Epidermal melanocyte (primary cell): ENCODE measurements at regions not wholly inside any gene's neighbourhood (a gene's known extent, or its start where the extent isn't known, plus 50 kb on each side); places are given as distances from the start of the nearest gene placed in this dataset.
"Not testable (repeated sequence)": the region's sequence is repeated elsewhere in the genome, so short reads cannot be mapped to it uniquely, and the experiment has no call there.

Source experiments
- DNase-seq: peaks from one replicate; pipeline ENCODE4 v3.0.0; 2011; ENCODE audit warnings: low spot score; ENCODE audit not compliant: insufficient read length

- no peak for DNase-seq
Measured at GRCh38 chr6:144758602-144759001, 473.5 kb downstream of the UTRN start.

GRCh38 chr6:144762469-144762868 lies 477.3 kb downstream of the UTRN start:
- no peak for DNase-seq

DNA sequence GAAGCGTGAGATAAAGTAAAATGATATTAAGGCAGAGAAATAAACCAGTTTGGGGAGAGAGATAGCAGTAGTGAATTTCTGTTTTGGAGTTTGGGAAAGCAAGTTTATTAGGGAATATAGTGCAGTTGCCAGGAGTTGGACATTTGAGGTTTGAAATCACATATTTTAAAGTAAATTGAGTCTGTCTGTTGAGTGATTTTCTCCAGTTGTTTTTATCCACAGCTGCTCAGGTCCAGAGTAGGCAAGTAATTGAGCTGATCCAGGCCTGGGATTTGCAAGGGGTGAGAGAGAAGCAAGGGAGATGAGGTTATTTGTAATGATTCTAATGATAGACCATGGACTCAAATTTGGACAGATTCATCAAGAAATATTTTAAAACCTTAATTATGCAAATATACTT lies 481.9 kb downstream of the UTRN start:
- DNase-seq: no peak

DNA sequence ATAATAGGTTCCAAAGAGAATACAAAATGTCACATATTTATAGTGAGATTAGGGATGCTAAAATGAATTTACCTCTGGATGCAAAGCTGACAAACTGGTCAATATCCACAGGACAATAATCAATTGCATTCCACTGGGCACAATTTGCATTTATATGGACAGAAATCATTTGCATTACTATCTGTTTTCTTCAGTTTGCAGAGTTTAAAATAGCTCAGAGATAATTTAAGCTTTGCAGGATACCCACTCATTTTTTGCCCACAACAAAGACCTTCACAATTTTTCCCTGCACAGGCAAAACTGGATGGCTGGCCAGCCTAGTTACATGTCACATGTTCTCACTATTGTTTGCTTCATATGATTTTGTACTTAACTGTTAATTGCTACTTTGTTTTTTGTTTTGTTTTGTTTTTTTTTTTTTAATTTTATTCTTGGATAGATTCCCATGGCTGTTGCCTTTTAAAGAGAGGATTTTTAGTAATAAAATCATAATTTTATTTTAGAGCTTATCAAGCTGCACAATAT lies 483.5 kb downstream of the UTRN start:
- no peak for DNase-seq

DNA sequence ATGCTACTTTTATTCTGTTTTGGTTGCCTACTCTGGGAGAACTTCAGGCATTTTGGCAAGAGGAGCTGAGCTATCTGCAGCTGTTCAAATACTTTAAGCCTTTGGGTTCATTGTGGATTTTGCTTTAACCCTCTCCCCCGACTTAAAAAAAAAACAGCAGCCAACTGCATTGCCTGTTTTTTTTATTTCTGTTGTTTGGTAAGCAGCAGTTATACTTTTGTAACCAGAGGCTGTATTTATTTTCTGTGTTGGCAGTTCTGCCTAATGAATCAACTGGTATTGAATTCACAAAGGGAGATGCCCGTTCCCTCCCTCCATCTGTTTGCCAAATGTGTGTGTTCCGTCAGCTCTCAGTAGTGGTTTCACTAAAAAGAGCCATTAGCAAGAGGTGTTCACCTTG lies 484.0 kb downstream of the UTRN start:
- peak; percentile 29 for DNase-seq

GRCh38 chr6:144776031-144776819 lies 491.1 kb downstream of the UTRN start:
- no peak for DNase-seq

GRCh38 chr6:144777249-144777648 lies 492.1 kb downstream of the UTRN start:
- DNase-seq: no peak

DNA sequence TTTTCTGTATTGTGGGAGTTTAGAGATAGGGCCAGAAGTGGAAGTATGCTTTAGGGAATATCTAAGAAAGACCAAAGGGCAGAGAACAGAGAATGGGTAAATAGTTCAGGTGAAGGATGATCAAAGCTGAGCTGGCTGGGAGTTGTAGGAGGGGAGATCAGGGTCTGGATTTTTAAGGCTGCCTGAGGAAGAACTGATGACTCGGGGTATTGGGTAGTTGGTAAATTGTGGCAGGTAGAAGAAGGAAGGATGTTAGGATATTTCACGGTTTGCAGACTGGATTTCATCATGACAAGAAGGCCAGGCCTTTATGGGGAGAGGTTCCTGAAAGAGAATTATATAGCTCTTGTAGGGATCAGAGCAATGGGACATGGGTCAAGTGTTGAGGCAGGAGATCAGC lies 492.9 kb downstream of the UTRN start:
- no peak for DNase-seq

- DNase-seq: no peak
Measured at GRCh38 chr6:144778773-144779492, 493.8 kb downstream of the UTRN start.

- no peak for DNase-seq
Measured at GRCh38 chr6:144781836-144782235, 496.7 kb downstream of the UTRN start.

- DNase-seq: no peak
Measured at GRCh38 chr6:144782634-144783033, 497.5 kb downstream of the UTRN start.

DNA sequence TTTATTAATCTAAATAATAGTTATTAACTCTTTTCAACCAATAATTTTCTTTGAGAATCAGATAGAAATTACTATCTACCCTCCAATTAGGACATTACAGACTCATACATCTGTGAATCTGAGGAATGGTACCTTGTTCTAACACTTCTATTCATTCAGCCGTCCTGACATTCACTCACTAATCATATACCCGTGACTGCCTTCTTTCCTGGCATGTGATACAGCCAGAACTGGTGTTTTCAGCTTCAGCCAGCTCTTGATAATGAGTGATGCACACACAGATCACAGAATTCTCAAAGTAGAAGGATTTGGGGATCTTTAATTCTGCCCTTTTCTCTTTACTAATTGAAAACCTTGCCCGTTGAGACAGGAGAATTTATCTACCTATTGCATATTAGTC lies 499.9 kb downstream of the UTRN start:
- DNase-seq: no peak

DNA sequence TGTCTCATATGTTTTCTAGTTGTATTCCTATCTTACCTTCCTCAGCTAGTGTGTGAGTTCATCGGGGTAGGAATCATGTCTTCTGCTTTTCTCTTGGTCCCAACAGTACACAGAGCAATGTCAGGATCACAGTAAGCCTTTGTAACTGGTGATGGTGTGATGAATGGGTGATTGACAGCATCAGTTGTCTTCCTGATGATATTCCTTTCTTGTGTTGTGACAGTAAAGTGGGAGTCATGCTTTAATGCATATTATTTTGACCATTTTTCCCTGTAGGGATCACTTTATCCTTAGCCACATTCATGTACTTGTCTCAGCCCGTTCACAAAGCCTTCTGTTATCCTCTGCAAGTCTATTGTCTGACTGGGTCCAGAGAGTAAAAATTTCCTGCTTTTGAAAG lies 501.7 kb downstream of the UTRN start:
- no peak for DNase-seq

GRCh38 chr6:144793744-144794143 lies 508.6 kb downstream of the UTRN start:
- DNase-seq: no peak

GRCh38 chr6:144795022-144795421 lies 509.9 kb downstream of the UTRN start:
- not testable (repeated sequence) for DNase-seq

GRCh38 chr6:144796070-144796469 lies 510.9 kb downstream of the UTRN start:
- DNase-seq: no peak

DNA sequence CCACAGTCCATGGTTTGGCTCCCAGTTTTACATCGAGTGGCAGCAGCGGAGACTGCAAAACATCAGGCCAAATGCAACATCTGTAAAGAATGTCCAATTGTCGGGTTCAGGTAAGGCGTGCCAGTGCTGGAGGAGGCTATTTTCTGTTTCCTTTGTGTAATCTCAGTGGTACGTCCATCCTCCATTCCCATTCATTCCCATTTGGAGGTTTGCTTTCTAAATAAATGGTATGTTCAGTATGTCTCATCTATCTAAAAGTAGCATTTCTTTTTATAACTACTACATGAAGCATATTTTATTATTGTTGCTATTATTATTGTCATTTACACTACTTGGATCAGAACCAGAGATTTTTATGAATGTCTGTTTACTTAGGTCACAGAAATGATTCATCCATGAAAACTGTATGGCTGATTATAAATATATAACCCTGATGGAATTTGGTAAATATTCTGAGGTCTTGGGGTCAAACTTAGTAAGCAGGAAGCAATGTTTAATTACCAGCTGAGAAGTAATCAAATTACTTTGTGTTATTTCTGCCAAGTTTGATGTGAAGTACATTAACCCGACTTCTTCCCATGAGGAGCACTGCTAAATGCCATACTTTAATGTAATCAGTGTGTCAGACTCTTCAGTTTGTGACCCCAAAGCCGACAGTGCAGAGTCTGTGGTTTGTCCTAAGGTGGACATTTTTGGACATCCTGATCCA lies 512.9 kb downstream of the UTRN start:
- DNase-seq: no peak

GRCh38 chr6:144804246-144804790 lies 519.2 kb downstream of the UTRN start:
- no peak for DNase-seq

- DNase-seq: no peak
Measured at GRCh38 chr6:144805049-144805448, 519.9 kb downstream of the UTRN start.

GRCh38 chr6:144806222-144806621 lies 521.1 kb downstream of the UTRN start:
- DNase-seq: no peak

GRCh38 chr6:144809120-144809519 lies 524.0 kb downstream of the UTRN start:
- DNase-seq: no peak

- DNase-seq: no peak
Measured at GRCh38 chr6:144809969-144810368, 524.8 kb downstream of the UTRN start.
